Activated naive CD8-positive, alpha-beta T cell treated with anti-CD3 and anti-CD28 coated beads, Interleukin-2, amount 50 U/mL, for 24 hours (primary cell): ENCODE measurements at regions not wholly inside any gene's neighbourhood (a gene's known extent, or its start where the extent isn't known, plus 50 kb on each side); places are given as distances from the start of the nearest gene placed in this dataset.

Source experiments
- ATAC-seq: fragments of 150-1000 bp; cut with Tn5 transposase; one replicate; pipeline ENCODE4 v1.10.0; 2021
- DNase-seq: peaks from one replicate; pipeline ENCODE4 v3.0.0; 2021
- H3K27ac Mint-ChIP-seq: one replicate; pipeline ENCODE4 v1.8.0; 2021; ENCODE audit warnings: mild to moderate bottlenecking, mixed read lengths
- H3K27me3 Mint-ChIP-seq: one replicate; pipeline ENCODE4 v1.8.0; 2021; ENCODE audit warnings: mixed read lengths
- H3K36me3 Mint-ChIP-seq: one replicate; pipeline ENCODE4 v1.8.0; 2021; ENCODE audit warnings: low read depth, mixed read lengths
- H3K4me1 Mint-ChIP-seq: one replicate; pipeline ENCODE4 v1.8.0; 2021; ENCODE audit warnings: mixed read lengths
- H3K4me3 Mint-ChIP-seq: one replicate; pipeline ENCODE4 v1.8.0; 2021; ENCODE audit warnings: mild to moderate bottlenecking, moderate library complexity, mixed read lengths
- H3K9me3 Mint-ChIP-seq: one replicate; pipeline ENCODE4 v1.8.0; 2021; ENCODE audit warnings: mixed read lengths

- Mint-ChIP-seq H3K4me3 (no peak overlapping the region), H3K27ac (peak overlapping the region; percentile 46), H3K27me3 (no peaks in the 10 kb centered on the region), H3K4me1 (peaks cover 42% of the 10 kb centered on the region), H3K36me3 (no peaks in the 10 kb centered on the region), H3K9me3 (no peaks in the 10 kb centered on the region)
- ATAC-seq (peak; percentile 99), DNase-seq (peak; percentile 28)
These were observed 178.8 kb downstream of the REEP3 start for GRCh38 chr10:63699785-63700613.

- Mint-ChIP-seq H3K27me3 (no peaks in the 10 kb centered on the region), H3K4me3 (no peak overlapping the region), H3K4me1 (peaks cover 42% of the 10 kb centered on the region), H3K27ac (no peak overlapping the region), H3K9me3 (no peaks in the 10 kb centered on the region), H3K36me3 (no peaks in the 10 kb centered on the region)
- DNase-seq (no peak), ATAC-seq (no peak)
These were observed 179.5 kb downstream of the REEP3 start for GRCh38 chr10:63700631-63701156.

- DNase-seq (no peak), ATAC-seq (no peak)
- H3K4me1 Mint-ChIP-seq: peaks cover 48% of the 10 kb centered on the region
- no peak overlapping the region for H3K4me3 Mint-ChIP-seq
- no peak overlapping the region for H3K27ac Mint-ChIP-seq
- no peaks in the 10 kb centered on the region for H3K9me3 Mint-ChIP-seq
- H3K27me3 Mint-ChIP-seq: no peaks in the 10 kb centered on the region
- H3K36me3 Mint-ChIP-seq: no peaks in the 10 kb centered on the region
These were observed 180.9 kb downstream of the REEP3 start for GRCh38 chr10:63702092-63702491.

- ATAC-seq (no peak), DNase-seq (no peak)
- no peak overlapping the region for H3K4me3 Mint-ChIP-seq
- H3K4me1 Mint-ChIP-seq: peaks cover 57% of the 10 kb centered on the region
- no peak overlapping the region for H3K27ac Mint-ChIP-seq
- H3K9me3 Mint-ChIP-seq: no peaks in the 10 kb centered on the region
- no peaks in the 10 kb centered on the region for H3K36me3 Mint-ChIP-seq
- H3K27me3 Mint-ChIP-seq: no peaks in the 10 kb centered on the region
These were observed 182.0 kb downstream of the REEP3 start for GRCh38 chr10:63703113-63703670.

GRCh38 chr10:63703740-63704345 lies 182.6 kb downstream of the REEP3 start:
- Mint-ChIP-seq H3K4me3 (no peak overlapping the region), H3K27me3 (no peaks in the 10 kb centered on the region), H3K27ac (no peak overlapping the region), H3K36me3 (no peaks in the 10 kb centered on the region), H3K9me3 (no peaks in the 10 kb centered on the region), H3K4me1 (peaks cover 54% of the 10 kb centered on the region)
- no peak for DNase-seq
- no peak for ATAC-seq

GRCh38 chr10:63707254-63707910 lies 186.2 kb downstream of the REEP3 start:
- ATAC-seq (peak; percentile 97), DNase-seq (no peak)
- Mint-ChIP-seq H3K4me1 (peaks cover 51% of the 10 kb centered on the region), H3K36me3 (no peaks in the 10 kb centered on the region), H3K9me3 (no peaks in the 10 kb centered on the region), H3K27me3 (no peaks in the 10 kb centered on the region), H3K27ac (peak overlapping the region; percentile 84), H3K4me3 (peak overlapping the region; percentile 8)

GRCh38 chr10:63708421-63708820 lies 187.2 kb downstream of the REEP3 start:
- ATAC-seq: no peak
- H3K4me1 Mint-ChIP-seq: peaks cover 49% of the 10 kb centered on the region
- no peaks in the 10 kb centered on the region for H3K27me3 Mint-ChIP-seq
- no peak overlapping the region for H3K4me3 Mint-ChIP-seq
- DNase-seq: no peak
- H3K9me3 Mint-ChIP-seq: no peaks in the 10 kb centered on the region
- H3K27ac Mint-ChIP-seq: no peak overlapping the region
- H3K36me3 Mint-ChIP-seq: no peaks in the 10 kb centered on the region

GRCh38 chr10:63710703-63711102 lies 189.5 kb downstream of the REEP3 start:
- DNase-seq: no peak
- Mint-ChIP-seq H3K27ac (no peak overlapping the region), H3K9me3 (no peaks in the 10 kb centered on the region), H3K4me1 (peaks cover 41% of the 10 kb centered on the region), H3K27me3 (no peaks in the 10 kb centered on the region), H3K4me3 (no peak overlapping the region), H3K36me3 (no peaks in the 10 kb centered on the region)
- no peak for ATAC-seq

- Mint-ChIP-seq H3K27me3 (no peaks in the 10 kb centered on the region), H3K27ac (no peak overlapping the region), H3K4me3 (no peak overlapping the region), H3K36me3 (no peaks in the 10 kb centered on the region), H3K4me1 (peaks cover 46% of the 10 kb centered on the region), H3K9me3 (no peaks in the 10 kb centered on the region)
- ATAC-seq (no peak), DNase-seq (no peak)
These were observed 190.2 kb downstream of the REEP3 start for GRCh38 chr10:63711361-63711760.

- Mint-ChIP-seq H3K36me3 (no peaks in the 10 kb centered on the region), H3K27ac (no peak overlapping the region), H3K27me3 (no peaks in the 10 kb centered on the region), H3K4me1 (peaks cover 40% of the 10 kb centered on the region), H3K4me3 (no peak overlapping the region), H3K9me3 (no peaks in the 10 kb centered on the region)
- DNase-seq: no peak
- ATAC-seq: peak; percentile 35
These were observed 190.9 kb downstream of the REEP3 start for GRCh38 chr10:63711867-63712716.

- no peak overlapping the region for H3K27ac Mint-ChIP-seq
- H3K27me3 Mint-ChIP-seq: no peaks in the 10 kb centered on the region
- ATAC-seq (no peak), DNase-seq (no peak)
- H3K9me3 Mint-ChIP-seq: no peaks in the 10 kb centered on the region
- H3K36me3 Mint-ChIP-seq: no peaks in the 10 kb centered on the region
- H3K4me1 Mint-ChIP-seq: peaks cover 34% of the 10 kb centered on the region
- no peak overlapping the region for H3K4me3 Mint-ChIP-seq
These were observed 191.5 kb downstream of the REEP3 start for GRCh38 chr10:63712717-63713115.

GRCh38 chr10:63713191-63714144 lies 192.3 kb downstream of the REEP3 start:
- Mint-ChIP-seq H3K27me3 (no peaks in the 10 kb centered on the region), H3K36me3 (no peaks in the 10 kb centered on the region), H3K4me1 (peaks cover 26% of the 10 kb centered on the region), H3K9me3 (no peaks in the 10 kb centered on the region), H3K4me3 (no peak overlapping the region), H3K27ac (no peak overlapping the region)
- ATAC-seq (no peak), DNase-seq (no peak)

GRCh38 chr10:63716016-63716580 lies 194.9 kb downstream of the REEP3 start:
- Mint-ChIP-seq H3K4me3 (no peak overlapping the region), H3K4me1 (peaks cover 19% of the 10 kb centered on the region), H3K27me3 (no peaks in the 10 kb centered on the region), H3K9me3 (no peaks in the 10 kb centered on the region), H3K36me3 (no peaks in the 10 kb centered on the region), H3K27ac (no peak overlapping the region)
- ATAC-seq (no peak), DNase-seq (no peak)
